GM21515 (cell line): ENCODE measurements at regions not wholly inside any gene's neighbourhood (a gene's known extent, or its start where the extent isn't known, plus 50 kb on each side); places are given as distances from the start of the nearest gene placed in this dataset.

ENCODE experiments used
- ATAC-seq: cut with Tn5 transposase; IDR thresholded peaks from one replicate; pipeline ENCODE4 v1.9.1; 2021; ENCODE audit not compliant: unreplicated experiment

DNA sequence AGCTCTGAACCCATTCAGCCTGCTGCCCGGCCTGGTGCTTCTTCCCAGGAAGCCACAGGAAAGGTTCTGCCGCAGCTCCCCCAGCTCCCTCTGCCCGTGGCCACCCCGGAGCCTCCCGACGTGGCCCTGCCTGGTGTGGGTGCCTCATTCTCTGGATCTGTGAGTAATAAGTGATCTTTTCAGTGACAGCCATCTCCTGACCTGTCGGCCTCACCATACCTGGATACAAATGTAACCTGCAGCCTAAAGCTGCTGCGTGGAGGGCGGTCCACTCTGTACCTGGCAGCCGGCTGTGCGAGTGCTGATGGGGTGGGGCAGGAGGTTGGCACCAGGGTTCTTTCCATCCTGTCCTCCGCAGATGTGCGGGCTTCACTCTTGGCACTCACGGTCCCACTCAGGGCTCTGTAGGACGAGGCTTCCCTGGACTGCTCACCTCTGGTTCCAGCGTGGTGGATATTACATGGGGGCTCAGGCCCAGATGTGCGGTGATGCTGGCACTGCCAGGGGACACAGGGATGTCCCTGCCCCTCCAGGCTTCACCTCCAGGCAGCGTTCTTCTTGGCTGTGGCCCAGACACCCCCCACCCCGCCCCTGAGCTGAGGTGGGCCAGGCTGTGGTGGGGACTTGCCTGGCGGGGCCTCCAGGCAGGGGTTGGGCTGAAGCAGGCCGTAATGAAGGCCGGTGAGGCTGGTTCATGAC lies 748.5 kb downstream of the BRD1 start:
- no peak for ATAC-seq

DNA sequence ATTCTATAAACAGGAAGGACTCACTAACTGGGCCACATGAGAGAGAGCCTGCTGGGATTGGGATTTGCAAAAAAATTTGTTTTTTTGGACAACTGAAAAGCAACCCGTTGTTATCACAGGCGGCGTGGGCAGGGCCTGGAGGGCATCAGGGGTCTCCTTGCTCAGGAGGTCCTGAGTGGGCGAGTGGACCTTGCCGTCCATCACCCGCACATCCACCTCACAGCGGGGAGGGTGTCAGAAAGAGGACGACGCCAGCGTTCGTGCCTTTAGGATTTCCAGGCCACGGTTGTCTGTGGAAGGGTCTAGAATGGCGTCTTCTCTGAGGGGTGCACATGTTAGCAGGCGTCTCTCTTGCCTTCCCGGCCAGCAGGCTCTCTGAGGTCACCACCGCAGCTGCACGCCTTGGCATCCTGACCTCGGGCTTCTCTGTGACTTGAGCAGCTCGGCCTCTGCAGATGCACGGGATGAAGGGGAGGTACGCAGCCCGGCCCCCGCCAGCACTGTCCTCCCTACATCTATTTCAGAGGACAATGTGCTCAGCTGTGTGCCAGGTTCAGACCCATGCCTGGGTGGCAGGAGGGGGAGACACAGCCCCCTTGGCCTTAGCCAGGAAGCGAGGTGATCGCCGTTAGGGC lies 749.5 kb downstream of the BRD1 start:
- no peak for ATAC-seq

DNA sequence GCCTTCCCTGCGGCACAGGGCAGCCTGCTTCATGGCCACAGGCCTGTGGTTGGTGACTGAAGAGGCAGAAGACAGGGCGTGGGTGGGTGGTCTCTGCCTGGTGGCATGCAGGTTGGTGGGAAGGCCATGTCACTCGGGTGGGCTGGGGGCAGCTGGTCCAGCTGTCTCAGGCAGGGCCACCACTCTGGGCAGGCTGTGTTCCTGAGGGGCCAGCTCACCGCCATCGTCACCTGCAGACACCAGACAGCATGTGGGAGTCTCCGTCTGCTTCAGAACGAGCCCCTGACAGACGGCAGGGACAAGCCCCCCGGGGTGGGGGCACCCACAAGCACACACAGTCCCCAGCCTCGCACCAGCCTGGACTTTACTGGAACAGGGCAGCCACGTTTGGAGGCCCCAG lies 750.1 kb downstream of the BRD1 start:
- ATAC-seq, result no peak

DNA sequence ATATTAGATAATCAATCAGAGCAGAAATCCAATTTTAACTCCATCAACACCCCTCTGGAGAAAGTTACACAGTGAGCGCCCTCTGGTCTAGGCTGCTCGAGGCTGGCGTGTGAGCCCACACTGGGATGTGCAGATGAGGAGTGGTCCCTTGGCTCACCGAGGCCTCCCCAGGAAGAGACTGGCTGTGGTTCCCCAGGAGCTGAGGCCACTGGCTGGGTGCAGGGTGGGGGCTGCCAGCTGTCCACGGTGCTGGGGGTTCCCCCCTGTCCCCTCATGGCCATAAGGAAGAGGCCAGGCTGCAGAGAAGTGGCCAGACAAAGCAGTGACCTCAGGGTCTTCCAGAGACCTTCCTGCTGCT lies 750.7 kb downstream of the BRD1 start:
- no peak for ATAC-seq

DNA sequence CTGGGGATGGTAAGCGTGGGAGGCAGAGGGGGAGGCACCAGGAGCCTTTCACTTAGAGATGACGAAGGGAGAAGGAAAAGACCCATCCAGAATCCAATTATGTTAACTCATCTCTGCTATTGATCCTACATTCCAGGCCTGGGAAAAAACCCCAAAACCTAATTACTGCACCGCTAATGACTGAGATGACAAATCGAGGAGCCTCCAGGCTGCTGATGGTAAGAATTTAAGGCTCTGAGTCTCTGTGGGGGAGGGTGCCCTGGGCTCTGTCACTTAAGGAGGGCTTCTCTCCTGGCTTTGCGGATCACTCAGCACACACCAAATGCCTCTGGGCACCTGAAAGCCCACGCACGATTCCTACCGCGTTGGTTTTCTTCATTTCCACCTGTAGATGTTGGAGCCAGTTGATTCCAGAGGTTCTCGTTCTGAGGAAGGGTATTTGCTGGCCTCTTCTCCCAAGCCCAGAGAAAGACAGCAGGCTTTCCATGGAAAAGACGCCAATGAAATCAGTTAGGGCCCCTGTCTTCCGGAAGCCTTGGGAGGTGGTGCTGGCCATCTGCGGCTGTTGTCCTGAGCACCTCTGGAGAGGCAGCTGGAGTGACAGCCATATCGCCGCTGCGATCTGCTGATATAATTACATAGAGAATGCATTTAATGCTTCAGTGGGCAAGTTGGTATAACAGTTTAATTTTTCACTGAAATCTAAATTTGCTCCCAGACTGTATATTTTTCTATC lies 751.2 kb downstream of the BRD1 start:
- no peak for ATAC-seq

DNA sequence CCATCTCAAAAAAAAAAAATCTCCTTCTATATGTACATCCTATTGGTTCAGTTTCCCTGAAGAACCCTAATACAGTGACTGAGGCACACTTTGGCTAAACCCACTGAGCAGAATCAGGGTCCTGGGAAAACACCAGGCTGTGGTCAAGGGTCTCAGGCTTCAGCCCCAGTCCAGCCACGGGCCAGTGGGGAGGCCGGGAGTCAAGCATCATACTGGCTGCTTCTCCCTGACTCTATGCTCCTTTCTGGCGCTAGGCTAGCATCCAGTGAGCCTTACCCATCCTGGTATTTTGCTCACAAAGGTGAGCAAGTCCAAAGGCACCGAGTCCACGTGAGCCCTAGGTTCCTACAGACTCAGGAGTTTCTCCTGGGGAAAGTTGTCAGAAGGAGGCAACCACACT lies 752.5 kb downstream of the BRD1 start:
- ATAC-seq, result no peak

DNA sequence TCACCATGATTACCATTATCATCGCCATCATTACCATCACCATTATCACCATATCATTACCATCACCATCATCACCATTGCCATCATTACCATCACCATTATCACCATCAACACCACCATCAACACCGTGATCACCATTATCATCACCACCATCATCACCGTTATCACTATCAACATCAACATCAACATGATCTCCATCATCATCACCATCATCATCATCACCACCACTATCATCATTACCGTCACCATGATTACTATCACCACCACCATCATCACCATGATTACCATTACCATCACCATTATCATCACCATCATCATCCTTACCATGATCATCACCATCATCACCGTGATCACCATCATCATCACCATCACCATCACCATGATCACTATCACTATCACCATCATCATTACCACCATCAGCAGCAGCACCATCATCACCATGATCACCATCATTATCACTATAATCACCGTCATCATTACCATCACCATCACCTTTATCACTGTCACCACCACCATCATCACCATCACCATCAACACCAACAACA lies 753.7 kb downstream of the BRD1 start:
- ATAC-seq, result no peak

DNA sequence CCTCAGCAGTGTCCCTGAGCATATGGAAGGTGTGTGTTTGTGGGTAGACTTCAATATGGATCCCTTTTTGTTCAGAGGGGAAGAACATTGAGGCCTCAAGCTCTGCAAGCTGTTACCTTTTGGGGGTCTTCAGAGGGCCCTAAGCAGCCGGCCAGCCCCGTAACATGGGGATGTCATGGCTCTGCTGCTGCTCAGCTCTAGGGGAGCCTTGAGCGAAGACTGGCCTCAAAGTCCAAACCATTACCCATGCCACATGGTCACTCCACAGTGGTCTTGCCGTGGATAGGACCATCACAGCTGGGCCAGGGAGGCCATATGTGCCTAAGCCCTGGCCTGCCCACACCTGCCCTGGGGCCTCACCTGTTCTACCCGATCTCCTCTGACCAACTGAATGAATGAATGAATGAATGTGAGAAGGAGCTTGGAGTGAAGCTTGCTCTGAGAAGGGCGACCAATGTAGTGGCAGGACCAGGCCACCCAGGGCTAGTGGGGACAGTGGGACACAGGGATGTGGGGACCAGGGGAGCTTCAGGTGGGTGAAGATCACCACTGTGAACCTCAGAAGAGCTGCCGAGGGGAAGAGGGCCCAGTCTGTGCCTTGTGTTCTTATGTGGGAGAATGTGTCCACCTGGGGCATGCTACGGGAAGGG lies 754.6 kb downstream of the BRD1 start:
- no peak for ATAC-seq

DNA sequence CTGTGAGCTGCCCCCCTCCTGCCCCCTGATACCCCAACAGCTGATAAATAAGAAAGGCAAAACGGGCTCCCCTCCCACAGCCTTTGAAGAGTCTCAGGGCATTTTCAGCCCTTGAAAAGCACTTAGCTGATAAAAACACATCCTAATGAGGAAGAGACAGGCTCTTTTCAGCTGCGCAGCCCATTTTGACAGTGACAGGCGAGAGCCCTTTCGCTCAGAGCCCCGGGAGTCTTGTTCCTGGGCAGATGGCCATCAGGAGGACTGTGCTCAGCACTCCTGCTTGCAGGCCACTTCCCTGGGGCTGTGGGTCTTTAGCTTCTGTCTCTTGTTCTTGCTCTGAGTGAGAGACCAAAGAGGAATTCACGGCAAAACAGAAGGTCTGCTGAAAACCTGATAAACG lies 757.2 kb downstream of the BRD1 start:
- no peak for ATAC-seq

DNA sequence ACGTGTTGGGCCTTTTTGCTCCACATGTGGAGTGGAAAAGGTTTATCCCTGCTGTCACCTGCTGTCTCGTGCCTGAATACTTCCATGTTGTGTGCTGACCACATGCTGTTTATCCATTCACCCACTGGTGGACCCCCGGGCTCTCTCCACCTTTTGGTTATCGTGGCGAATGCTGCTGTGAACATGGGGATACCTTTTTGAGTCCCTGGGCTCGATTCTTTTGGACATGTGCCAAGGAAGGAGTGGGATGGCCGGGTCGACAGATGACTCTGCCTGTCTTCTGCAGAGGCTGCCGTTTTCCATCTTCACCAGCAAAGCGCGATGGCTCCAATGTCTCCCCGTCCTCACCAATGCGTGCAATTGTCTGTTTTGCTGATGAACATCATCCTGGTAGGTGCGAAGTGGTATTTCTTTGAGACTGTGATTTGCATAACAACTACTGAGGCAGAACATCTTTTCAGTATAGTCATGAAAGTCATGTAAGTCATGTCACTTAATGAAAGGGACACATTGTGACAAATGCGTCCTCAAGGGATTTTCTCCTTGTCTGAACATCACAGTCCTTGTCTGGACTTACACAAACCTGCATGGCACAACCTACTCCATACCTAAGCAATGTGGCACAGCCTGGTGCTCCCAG lies 758.7 kb downstream of the BRD1 start:
- ATAC-seq, result no peak

DNA sequence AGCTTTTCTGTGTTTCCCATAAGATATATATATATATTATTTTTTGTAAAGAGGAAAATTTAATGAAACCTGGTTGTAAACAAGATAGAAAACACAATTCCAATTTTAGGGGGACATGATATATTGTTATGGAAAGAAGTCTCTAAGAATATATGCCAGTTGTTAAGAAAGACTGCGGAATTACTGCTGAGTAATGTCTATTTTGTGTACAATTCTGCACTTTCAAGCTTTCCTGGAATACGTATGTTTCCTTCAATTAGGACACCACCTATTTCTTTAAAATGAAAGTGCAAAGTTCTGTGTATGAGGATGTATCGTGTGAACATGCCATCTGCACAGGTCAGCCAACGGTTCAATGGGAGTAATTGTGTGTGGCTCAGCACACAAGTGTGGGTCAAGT lies 760.2 kb downstream of the BRD1 start:
- no peak for ATAC-seq

DNA sequence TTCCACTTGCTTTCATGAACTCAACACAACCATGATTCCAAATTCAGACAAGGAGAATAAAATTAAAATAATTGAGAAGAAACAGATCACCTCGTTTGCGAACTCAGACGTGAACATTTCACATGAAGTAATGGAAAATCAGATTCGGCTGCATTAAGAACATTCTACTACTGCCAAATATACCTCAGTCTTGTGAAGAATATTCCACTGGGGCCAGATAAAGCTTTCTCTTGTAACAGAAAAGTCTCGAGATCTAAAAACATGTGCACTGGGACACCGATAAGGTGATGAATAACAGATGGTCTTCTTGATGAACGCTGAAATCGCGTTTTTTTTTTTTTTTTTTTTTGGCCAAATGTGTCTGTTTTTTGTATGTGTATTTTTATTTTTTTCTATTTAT lies 761.1 kb downstream of the BRD1 start:
- ATAC-seq, result no peak

DNA sequence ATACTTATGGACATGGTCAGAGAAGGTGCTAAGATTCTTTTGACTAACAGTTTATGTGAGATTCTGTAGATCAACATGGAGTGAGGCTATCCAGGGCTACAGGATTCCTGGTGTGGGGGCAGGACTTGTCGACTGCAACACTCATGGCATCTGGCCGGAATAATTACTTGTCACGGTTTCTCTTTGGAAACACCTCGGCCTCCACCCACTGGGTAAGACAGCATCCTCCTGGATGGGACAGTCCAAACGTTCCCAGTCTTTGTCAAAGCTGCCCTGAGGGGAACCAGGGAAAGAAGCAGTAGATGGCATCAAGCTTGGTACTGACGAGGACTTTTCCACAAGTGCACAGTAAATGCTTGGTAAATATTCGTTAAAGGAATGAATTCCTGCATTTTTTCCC lies 762.8 kb downstream of the BRD1 start:
- no peak for ATAC-seq

DNA sequence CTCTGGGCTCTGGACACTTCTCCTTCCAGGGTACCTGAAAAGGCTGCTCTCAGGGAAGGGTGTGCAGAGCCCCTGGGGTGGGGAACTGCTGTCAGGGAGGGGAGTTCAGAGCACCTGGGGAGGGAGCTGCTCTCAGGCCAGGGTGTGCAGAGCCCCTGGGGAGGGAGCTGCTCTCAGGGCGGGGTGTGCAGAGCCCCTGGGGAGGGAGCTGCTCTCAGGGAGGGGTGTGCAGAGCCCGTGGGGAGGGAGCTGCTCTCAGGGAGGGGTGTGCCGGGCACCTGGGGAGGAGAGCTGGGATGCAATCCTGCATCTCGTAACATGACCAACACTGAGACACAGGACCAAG lies 764.2 kb downstream of the BRD1 start:
- ATAC-seq, result no peak

DNA sequence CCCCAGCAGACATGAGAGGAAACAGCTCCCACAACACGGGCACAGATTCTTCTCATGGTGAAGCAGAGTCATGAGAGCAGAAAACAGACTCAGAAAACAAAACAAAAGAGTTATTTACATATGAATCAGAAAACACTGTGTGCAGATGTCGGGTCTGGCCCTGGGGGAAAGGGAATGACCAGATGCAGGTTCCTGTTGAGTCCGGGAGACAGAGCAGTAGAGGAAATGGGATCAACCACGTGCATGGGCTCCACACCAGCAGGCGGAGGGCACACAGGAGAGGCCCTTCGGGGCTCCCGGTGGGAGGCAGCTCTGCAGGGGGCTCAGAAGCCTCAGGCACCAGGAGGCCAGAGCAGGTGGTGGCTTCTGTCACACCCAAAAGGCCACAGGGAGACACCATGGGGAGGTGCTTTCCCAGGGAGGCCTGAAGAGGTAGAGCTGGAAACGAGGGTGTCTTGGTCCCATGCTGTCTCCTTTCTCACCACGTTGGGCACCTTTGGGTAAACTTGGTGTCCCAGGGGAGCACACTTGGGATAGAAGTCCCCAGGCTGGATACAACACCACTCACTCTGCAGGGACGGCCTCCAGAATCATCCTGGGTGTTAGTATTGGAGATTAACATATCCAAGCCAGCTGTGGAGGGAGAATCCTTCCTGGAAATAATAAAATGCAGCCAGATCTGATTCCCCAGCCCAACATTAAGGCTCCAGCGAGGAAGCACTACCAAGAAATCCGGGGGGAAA lies 764.7 kb downstream of the BRD1 start:
- no peak for ATAC-seq

DNA sequence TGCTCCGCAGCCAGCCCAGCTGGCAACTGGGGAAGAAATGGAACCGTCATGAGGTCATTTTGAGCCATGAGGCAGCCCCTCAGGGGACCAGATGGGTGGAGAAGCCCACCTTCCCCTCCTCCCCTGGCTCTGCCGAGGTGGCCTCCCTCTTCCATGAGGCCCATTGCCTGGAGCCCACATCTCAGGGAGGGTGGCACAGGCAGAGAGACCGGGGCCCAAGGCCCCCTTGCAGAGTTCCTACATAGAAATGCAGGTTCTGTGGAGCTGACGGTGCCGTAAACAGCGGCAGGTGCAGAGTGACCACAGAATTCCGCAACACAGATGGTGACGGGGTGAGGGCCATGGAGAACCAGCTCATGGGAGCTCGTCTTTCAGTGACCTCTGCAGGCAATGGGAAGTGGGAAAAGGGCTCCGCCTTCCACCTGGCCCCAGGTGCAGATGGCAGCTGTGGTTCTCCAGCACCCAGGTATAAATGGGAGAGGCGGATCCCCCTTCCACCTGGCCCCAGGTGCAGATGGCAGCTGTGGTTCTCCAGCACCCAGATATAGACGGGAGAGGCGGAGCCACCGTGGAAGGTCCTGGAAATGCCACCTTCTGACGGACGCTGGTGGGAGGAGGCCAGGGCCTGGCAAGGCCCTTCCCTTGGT lies 765.4 kb downstream of the BRD1 start:
- no peak for ATAC-seq

DNA sequence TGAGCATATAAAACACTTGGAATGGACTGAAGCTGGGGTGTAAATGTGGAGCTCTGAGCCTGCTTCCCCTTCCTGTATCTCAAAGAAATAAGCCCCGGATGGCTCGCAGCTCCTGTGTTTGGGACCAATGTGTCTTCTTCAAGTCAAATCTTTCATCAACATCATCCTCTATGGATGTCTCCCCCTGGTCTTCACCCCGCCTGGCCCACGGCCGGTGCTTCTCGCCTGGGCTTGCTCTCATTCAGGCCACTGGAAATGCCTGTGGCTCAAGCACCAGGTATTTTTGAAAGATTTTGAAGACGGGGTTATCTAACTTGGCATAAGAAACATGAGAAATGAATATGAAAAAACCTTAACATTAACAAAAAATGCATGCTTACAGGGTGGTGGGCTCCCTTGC lies 769.8 kb downstream of the BRD1 start:
- ATAC-seq, result no peak

DNA sequence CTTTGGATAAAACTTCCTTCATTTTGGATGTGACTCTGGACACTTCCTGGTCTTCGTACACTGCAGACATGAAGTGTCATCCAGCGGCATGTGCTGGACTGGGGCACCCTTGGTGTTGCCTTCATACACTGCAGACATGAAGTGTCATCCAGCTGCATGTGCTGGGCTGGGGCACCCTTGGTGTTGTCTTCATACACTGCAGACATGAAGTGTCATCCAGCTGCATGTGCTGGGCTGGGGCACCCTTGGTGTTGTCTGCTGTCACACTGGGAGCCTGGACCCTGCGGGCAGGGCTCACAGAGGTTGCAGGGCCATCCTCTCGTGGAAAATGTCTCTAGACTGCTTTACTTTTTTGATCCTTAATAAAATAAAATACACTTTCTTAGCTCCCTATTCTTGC lies 771.4 kb downstream of the BRD1 start:
- ATAC-seq, result no peak

DNA sequence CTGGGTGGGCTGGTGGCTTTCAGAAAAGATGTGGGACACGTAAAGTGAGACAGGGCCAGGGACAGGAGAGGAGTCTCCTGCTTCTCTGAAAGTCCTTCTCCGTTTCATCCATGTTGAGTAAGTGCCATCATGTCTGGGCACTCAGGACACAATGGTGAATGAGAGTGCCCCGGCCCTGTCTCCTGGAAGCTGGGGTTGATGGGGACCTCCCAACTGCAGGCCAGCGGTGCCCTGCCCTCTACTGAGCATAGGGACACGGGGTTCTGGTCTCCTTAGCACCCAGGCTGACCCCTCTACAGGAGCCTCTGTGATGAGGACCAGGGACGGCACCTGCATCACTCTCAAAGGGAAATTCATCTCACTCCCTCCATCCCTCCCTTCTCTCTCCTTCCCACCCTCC lies 772.3 kb downstream of the BRD1 start:
- ATAC-seq, result no peak

DNA sequence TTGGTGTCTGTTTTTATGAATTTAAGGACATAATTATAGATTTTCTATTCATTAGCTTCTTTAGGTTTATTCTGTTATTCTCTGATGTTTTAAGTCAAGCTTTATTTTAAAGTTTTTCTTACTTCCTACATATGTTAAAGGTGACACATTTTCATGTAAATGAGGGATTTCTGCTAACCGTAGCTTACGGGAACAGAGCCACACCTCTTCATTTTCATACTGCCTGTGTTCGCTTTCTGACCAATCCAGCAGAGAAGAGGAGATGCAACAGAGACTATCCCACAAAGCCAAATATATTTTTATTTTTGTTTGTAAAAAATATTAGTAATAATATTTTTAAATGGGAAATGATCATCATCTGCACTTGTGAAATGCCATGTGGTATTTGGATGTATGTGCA lies 774.1 kb downstream of the BRD1 start:
- no peak for ATAC-seq
